ENCODE measurements at regions not wholly inside any gene's neighbourhood (a gene's known extent, or its start where the extent isn't known, plus 50 kb on each side); places are given as distances from the start of the nearest gene placed in this dataset.

- TF ChIP-seq CTCF (conservative IDR thresholded peaks at IDR 0.05; ENCODE audit: low read depth, low read length) (no peak), EZH2 (IDR thresholded peaks at IDR 0.05; ENCODE audit: low read length, unreplicated experiment) (no peak), EZH2phosphoT487 (IDR thresholded peaks at IDR 0.05; ENCODE audit: borderline replicate concordance, low read length) (no peak)
Measured at GRCh38 chr13:68051910-68052309, 821.8 kb upstream of the PCDH9 start.

Measured in PC-3 (cell line).